ENCODE measurements at regions not wholly inside any gene's neighbourhood (a gene's known extent, or its start where the extent isn't known, plus 50 kb on each side); places are given as distances from the start of the nearest gene placed in this dataset.

DNA sequence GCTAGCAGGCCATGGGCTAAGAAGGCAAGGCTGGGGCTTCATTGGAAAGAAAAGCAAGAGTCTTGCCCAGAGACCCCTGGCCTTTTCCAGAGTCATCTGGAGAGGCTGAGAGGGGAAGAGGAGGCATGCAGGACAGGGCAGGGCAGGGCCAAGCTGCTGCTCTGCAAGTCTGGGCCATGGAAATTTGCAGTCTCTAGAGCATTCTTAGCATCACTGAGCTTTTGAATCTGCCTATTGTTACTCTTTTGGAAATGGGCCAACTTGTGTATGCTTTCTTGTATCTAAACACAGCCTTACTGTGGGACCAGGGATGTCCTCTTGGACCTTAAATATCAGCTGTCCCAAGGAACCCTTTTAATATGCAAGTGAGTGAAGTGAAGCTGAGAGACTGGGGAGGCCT lies 560.5 kb downstream of the MID1IP1 start:
- DNase-seq, result no peak
- H4K91ac ChIP-seq (ENCODE audit: insufficient read length, low read depth, low read length), result no peak overlapping the region

More for the DNA sequence above, 560.5 kb downstream of the MID1IP1 start:
- Histone ChIP-seq H3K18ac (ENCODE audit: insufficient read length, low read depth, low read length) (no peak overlapping the region), H3K79me2 (ENCODE audit: insufficient read depth, low read length) (no peaks in the 10 kb centered on the region), H3K9ac (ENCODE audit: extremely low read depth, insufficient read length, low read length) (no peak overlapping the region), H3K79me1 (ENCODE audit: insufficient read depth, low read depth, low read length, poor library complexity, severe bottlenecking) (no peaks in the 10 kb centered on the region), H2BK20ac (ENCODE audit: low read depth, low read length, poor library complexity, severe bottlenecking) (no peak overlapping the region), H4K5ac (ENCODE audit: insufficient read length, low read depth, low read length) (no peak overlapping the region), H3T11ph (ENCODE audit: low read length) (no peak overlapping the region), H2AFZ (ENCODE audit: low read length) (no peak overlapping the region), H3K27me3 (ENCODE audit: insufficient read depth, low read length) (no peaks in the 10 kb centered on the region), H3K9me3 (ENCODE audit: control insufficient read depth, low read depth, low read length) (no peaks in the 10 kb centered on the region), H3K56ac (ENCODE audit: insufficient read length, low read depth, low read length) (no peak overlapping the region), H3K23me2 (ENCODE audit: insufficient read length, low read depth, low read length, poor library complexity, severe bottlenecking) (no peaks in the 10 kb centered on the region), H2BK12ac (ENCODE audit: insufficient read length, low read depth, low read length) (no peak overlapping the region), H4K8ac (replicated peaks; ENCODE audit: insufficient read length, low read depth, low read length) (no peak overlapping the region), H4K20me1 (ENCODE audit: control insufficient read depth, insufficient read depth, insufficient read length) (no peaks in the 10 kb centered on the region), H2AK5ac (ENCODE audit: insufficient read length, low read length) (no peak overlapping the region), H3K4ac (ENCODE audit: low read depth, low read length) (no peak overlapping the region), H3K14ac (ENCODE audit: insufficient read depth, low read length) (no peak overlapping the region), H2BK120ac (ENCODE audit: low read depth, low read length, poor library complexity, severe bottlenecking) (no peak overlapping the region), H2BK5ac (ENCODE audit: insufficient read length, low read length) (no peak overlapping the region), H3K4me1 (ENCODE audit: insufficient read depth, low read length) (no peaks in the 10 kb centered on the region), H3K23ac (ENCODE audit: insufficient read length, low read depth, low read length) (no peak overlapping the region), H3K4me2 (ENCODE audit: insufficient read depth, insufficient read length, low read length) (no peak overlapping the region), H2BK15ac (ENCODE audit: low read depth, low read length) (no peak overlapping the region), H3K27ac (ENCODE audit: insufficient read length, low read depth, low read length) (no peak overlapping the region)
- Mint-ChIP-seq H3K36me3 (ENCODE audit: insufficient read depth in 1 of 3, low read depth in 3 of 3) (peaks cover 0 to 3% (median 0%) of the 10 kb centered on the region in 3 experiments; a peak in 3 of 7 replicates), H3K27me3 (ENCODE audit: low read depth) (no peaks in the 10 kb centered on the region; the same call in 1 of the 2 replicates), H3K4me3 (no peak overlapping the region), H3K27ac (no peak overlapping the region), H3K9me3 (peaks cover 61 to 71% of the 10 kb centered on the region in 2 experiments), H3K4me1 (no peaks in the 10 kb centered on the region)
- no peak for TF ChIP-seq CTCF (conservative IDR thresholded peaks at IDR 0.05)

Data from H9 (cell line).